Stomach (tissue), 4 donors: ENCODE measurements at regions not wholly inside any gene's neighbourhood (a gene's known extent, or its start where the extent isn't known, plus 50 kb on each side); places are given as distances from the start of the nearest gene placed in this dataset.

ENCODE experiments used
- EP300 ChIP-seq: sonication (generic); formaldehyde crosslinking; IDR thresholded peaks from one replicate; pipeline ENCODE4 v1.6.1; 2017; ENCODE audit warnings: antibody characterized with exemption
- POLR2A ChIP-seq, 4 donors: fragments of 450-650 bp; IDR thresholded peaks; one replicate each; pipeline ENCODE4 v1.6.1; 2016; ENCODE audit warnings: antibody characterized with exemption in 4 of 4, control low read depth in 2 of 4, mild to moderate bottlenecking in 1 of 4, moderate library complexity in 1 of 4
- POLR2AphosphoS5 ChIP-seq, 3 donors: sonication (generic); formaldehyde crosslinking; IDR thresholded peaks; one replicate each; pipeline ENCODE4 v1.6.1; 2016; ENCODE audit warnings: antibody characterized with exemption in 3 of 3
- TF ChIP-seq, protein P1 (sequence below), 7 experiments: fragments of 450-650 bp in 4 of 7; fragments of 200-600 bp in 3 of 7; sonication (generic) in 3 of 7; IDR thresholded peaks; one replicate each; pipeline ENCODE4 v1.5.1; 2016 to 2019; ENCODE audit warnings: antibody characterized with exemption in 7 of 7, control low read depth in 2 of 7, mild to moderate bottlenecking in 1 of 7

DNA sequence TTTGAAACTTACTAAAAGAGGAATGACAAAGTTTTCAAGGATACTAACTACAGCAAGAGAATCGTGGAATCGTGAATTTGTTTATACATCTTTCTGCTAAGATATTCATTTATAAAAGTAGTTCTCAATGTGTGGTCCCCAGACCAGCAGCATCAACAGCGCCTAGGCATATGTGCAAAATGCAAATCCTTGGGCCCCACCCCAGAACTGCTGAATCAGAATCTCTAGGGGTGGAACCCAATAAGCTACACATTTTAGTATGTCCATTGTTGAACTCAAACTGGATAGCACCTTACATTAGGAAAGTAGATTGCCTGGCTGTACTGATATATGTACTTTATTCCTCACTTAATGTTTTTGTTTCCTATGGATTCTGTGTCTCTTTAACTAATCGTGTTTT, 346.0 kb downstream of the MFSD1 start:
- TF ChIP-seq, protein P1, sequence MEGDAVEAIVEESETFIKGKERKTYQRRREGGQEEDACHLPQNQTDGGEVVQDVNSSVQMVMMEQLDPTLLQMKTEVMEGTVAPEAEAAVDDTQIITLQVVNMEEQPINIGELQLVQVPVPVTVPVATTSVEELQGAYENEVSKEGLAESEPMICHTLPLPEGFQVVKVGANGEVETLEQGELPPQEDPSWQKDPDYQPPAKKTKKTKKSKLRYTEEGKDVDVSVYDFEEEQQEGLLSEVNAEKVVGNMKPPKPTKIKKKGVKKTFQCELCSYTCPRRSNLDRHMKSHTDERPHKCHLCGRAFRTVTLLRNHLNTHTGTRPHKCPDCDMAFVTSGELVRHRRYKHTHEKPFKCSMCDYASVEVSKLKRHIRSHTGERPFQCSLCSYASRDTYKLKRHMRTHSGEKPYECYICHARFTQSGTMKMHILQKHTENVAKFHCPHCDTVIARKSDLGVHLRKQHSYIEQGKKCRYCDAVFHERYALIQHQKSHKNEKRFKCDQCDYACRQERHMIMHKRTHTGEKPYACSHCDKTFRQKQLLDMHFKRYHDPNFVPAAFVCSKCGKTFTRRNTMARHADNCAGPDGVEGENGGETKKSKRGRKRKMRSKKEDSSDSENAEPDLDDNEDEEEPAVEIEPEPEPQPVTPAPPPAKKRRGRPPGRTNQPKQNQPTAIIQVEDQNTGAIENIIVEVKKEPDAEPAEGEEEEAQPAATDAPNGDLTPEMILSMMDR (IDR thresholded peaks at IDR 0.05) = no peak
- TF ChIP-seq POLR2AphosphoS5 (IDR thresholded peaks at IDR 0.05) (no peak), POLR2A (IDR thresholded peaks at IDR 0.05) (no peak), EP300 (no peak)
